ENCODE measurements at regions not wholly inside any gene's neighbourhood (a gene's known extent, or its start where the extent isn't known, plus 50 kb on each side); places are given as distances from the start of the nearest gene placed in this dataset.

- TF ChIP-seq, protein P1, sequence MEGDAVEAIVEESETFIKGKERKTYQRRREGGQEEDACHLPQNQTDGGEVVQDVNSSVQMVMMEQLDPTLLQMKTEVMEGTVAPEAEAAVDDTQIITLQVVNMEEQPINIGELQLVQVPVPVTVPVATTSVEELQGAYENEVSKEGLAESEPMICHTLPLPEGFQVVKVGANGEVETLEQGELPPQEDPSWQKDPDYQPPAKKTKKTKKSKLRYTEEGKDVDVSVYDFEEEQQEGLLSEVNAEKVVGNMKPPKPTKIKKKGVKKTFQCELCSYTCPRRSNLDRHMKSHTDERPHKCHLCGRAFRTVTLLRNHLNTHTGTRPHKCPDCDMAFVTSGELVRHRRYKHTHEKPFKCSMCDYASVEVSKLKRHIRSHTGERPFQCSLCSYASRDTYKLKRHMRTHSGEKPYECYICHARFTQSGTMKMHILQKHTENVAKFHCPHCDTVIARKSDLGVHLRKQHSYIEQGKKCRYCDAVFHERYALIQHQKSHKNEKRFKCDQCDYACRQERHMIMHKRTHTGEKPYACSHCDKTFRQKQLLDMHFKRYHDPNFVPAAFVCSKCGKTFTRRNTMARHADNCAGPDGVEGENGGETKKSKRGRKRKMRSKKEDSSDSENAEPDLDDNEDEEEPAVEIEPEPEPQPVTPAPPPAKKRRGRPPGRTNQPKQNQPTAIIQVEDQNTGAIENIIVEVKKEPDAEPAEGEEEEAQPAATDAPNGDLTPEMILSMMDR (IDR thresholded peaks at IDR 0.05; ENCODE audit: insufficient read depth, low read length): no peak
- no peak for TF ChIP-seq POLR2AphosphoS5 (IDR thresholded peaks at IDR 0.05; ENCODE audit: low read depth)
- TF ChIP-seq, protein P2, sequence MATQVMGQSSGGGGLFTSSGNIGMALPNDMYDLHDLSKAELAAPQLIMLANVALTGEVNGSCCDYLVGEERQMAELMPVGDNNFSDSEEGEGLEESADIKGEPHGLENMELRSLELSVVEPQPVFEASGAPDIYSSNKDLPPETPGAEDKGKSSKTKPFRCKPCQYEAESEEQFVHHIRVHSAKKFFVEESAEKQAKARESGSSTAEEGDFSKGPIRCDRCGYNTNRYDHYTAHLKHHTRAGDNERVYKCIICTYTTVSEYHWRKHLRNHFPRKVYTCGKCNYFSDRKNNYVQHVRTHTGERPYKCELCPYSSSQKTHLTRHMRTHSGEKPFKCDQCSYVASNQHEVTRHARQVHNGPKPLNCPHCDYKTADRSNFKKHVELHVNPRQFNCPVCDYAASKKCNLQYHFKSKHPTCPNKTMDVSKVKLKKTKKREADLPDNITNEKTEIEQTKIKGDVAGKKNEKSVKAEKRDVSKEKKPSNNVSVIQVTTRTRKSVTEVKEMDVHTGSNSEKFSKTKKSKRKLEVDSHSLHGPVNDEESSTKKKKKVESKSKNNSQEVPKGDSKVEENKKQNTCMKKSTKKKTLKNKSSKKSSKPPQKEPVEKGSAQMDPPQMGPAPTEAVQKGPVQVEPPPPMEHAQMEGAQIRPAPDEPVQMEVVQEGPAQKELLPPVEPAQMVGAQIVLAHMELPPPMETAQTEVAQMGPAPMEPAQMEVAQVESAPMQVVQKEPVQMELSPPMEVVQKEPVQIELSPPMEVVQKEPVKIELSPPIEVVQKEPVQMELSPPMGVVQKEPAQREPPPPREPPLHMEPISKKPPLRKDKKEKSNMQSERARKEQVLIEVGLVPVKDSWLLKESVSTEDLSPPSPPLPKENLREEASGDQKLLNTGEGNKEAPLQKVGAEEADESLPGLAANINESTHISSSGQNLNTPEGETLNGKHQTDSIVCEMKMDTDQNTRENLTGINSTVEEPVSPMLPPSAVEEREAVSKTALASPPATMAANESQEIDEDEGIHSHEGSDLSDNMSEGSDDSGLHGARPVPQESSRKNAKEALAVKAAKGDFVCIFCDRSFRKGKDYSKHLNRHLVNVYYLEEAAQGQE (IDR thresholded peaks at IDR 0.05; ENCODE audit: insufficient replicate concordance, low read depth): no peak
Observed at GRCh38 chr16:51433599-51433998, 282.5 kb upstream of the SALL1 start.

Measured in HL-60 (cell line).